ENCODE measurements at regions not wholly inside any gene's neighbourhood (a gene's known extent, or its start where the extent isn't known, plus 50 kb on each side); places are given as distances from the start of the nearest gene placed in this dataset.
"Not testable (repeated sequence)": the region's sequence is repeated elsewhere in the genome, so short reads cannot be mapped to it uniquely, and the experiment has no call there.

DNA sequence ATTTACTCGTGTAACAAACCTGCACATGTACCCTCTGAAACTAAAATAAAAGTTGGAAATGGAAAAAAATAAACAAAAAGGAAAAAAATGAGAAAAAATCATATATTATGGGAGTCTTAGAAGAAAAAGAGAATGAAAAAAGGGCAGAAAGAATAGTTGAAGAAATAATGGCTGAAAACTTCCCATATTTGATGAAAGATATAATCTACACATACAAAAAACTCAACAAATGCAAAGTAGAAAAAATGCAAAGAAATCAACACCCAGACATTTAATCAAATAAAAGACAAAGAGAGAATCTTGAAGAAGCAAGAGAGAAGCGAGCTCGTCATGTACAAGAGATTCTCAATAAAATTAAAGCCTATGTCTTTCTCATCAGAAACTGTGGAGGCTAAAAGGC, 73.8 kb downstream of the SLC25A46 start:
- DNase-seq (ENCODE audit: low spot score): no peak

DNA sequence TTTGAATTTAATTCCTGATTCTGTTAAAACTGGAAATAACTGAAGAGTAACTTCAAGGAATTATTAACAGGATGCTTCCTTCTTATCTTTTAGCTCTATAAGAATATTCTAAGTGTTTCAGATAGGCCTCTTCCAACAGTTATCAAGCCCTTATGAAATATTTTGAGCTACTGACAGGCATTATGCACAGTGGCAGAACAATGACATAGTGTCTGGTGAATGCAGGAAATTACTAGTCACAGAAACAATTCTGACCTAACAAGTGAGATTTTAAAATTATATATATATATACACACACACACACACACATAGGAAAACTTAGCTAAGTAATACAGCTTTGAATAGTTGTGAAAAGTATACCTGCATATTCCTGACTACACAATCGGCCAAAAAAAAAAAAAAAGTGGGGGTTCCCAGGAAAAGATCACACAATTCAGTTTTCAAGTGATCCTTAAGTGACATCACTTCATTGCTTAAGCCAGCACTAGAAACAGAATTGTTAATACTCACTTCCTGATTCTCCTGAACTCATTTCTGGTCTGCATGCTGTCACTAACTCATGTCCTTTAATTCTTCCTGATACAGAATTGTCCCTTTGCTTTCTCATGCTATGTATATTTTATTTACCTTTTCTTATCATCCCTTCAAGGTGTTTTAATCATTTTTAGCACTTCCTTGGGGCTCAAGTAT, 77.3 kb downstream of the SLC25A46 start:
- no peak for DNase-seq (ENCODE audit: low spot score)

DNA sequence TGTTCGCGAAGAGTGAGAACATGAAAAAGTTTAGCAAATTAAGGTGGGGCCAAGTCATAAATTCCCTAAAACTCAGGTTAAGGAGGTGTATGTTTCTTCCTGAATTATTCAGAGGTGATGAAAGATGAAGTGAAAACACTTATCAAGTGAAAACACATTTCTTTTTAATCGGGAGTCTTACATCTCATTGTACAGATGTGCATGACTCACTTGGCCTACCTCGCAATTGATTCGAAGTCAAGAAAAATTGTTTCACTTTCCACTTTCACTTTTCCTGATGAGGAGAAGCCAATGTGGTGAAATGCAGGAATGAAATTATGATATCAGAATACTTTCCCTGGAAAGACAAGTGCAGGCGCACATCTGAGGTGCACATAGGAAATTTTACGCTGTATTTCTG, 78.7 kb downstream of the SLC25A46 start:
- DNase-seq (ENCODE audit: low spot score): no peak

DNA sequence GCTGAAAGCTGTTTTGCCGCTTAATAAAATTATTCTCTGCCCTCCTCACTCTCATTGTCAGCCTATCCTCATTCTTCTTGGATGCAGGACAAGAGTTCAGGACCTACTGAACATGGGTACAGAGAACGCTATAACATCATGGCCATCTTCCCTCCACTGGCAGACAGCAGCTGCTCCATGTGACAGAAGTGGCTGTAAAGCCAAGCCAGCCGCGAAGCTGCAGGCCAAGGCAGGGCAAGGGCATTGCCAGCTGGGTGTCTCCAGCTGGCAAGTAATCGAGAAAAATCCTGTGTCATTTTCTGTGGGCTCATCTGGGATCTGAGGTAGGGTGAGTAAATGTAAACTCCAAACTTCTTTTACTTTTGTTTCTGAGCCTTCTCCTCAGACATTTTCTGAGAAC, 84.8 kb downstream of the SLC25A46 start:
- DNase-seq (ENCODE audit: low spot score): no peak

DNA sequence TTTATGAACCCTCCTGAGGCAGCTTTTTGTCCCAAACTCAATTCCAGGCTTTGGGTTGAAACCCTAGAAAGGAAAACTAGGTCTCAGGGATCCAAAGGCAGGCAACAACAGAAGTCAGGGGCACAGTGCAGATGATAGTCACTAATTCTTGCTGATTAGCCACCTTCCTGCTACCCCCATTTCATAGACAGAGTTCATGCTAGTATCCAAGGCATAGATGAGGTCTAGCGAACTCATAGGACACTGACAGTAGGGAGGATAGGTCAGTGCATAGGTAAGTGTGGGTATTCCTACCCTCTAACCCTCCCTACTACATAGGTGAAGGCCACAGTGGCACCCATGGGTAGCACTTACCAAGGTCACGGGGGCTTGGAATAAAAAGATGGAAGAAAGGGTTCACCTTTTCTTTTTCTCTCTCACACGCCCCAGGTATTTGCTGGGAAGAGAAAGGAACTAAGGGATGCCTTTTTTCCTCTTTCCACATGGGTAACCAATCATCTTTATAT, 86.2 kb downstream of the SLC25A46 start:
- no peak for DNase-seq (ENCODE audit: low spot score)

DNA sequence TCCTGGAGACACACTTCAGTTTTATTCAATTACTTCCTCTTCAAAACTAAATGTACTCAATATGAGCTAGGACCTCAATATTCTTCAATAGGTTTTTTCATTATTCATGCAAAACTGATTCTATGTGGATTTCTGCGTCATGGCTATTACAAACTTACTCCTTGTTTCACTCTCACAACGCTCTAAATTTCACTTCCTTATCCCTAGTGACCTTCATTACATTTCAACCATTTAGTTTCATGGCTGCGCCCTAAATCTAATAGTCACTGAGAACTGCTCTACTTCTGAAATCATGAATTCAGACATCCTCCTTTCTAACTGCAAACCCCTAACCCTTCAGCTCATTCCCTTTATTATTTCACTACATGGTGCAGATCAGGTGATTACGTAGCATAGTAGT, 93.9 kb downstream of the SLC25A46 start:
- no peak for DNase-seq (ENCODE audit: low spot score)

DNA sequence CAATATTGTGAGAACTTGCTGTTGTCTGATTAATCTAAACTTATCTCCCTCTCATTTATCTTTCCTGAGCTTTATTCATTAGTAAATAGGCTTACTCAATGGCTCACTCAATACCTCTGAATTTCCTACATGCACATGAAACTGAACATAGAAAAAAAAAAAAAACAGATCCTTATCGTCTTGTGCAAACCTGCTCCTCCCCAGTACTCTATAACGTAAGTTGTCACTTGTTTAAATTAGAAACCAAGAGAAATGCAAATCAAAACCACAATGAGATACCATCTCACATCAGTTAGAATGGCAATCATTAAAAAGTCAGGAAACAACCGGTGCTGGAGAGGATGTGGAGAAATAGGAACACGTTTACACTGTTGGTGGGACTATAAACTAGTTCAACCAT, 96.1 kb downstream of the SLC25A46 start:
- not testable (repeated sequence) for DNase-seq (ENCODE audit: low spot score)

DNA sequence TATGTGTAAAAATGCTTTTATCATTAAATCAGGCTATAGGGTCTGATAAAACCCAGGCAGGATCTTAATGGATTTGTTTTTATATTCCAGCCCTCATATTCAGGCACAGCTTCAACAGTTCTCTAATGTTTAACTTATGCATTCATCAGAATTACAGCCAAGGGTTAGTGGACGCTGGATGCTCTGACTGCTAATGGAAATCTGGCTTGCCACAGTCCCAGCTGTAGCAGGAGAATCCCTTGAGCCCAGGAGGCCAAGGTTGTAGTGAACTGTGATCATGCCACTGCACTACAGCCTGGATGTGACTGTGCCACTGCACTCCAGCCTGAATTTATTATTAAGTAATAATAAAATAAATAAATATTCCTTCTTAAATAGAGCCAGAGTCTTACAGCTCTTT, 98.0 kb downstream of the SLC25A46 start:
- no peak for DNase-seq (ENCODE audit: low spot score)

GRCh38 chr5:110838357-110838756, 99.5 kb downstream of the SLC25A46 start:
- DNase-seq (ENCODE audit: low spot score): not testable (repeated sequence)

GRCh38 chr5:110838961-110839360, 100.2 kb downstream of the SLC25A46 start:
- DNase-seq (ENCODE audit: low spot score): no peak

DNA sequence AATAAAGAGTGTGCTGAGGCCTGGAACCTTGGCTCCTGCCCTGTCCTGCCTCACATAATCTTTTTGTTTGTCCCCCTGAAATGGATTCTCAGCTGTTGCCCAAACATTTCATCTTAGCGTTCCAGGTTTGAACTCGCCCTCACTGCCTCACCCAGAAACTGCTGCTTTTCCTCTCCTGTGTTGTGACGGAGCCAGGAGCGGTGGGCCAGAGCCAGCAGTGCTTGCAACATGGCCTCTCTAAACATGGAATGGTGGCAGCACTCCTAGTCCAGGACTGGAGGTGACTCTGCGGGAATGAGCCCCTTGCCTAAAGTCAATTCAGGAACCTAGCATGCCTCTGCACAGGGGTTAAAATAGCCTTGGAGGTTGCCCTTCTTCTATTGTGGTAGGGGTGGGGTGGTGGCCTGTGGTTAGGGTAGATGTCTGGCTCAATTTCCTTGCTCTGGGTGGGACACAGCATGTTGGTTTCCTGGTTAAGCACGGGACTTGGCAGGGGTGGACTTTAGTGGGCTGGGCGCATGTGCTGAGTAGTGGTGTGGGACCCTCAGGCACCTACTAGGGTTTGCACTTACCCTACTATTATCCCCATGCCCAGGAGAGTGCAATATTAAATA, 101.6 kb downstream of the SLC25A46 start:
- DNase-seq (ENCODE audit: low spot score): no peak

DNA sequence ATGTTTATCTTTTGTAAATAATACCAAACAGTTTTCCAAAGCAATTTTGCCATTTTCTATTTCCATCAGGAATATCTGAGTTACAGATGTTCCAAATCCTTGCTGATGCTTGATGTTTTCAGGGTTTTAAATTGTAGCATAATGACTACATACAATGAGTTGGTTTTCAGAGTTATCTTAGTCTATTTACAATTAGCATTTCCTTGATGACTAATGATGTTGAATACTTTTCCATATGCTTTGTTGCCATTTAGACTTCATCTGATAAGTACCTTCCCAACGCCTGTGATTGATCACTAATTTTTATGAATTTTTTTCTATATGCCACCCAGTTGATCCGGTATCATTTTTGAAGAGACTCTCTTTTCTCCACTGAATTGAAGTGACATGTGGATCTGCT, 102.3 kb downstream of the SLC25A46 start:
- DNase-seq (ENCODE audit: low spot score): no peak

DNA sequence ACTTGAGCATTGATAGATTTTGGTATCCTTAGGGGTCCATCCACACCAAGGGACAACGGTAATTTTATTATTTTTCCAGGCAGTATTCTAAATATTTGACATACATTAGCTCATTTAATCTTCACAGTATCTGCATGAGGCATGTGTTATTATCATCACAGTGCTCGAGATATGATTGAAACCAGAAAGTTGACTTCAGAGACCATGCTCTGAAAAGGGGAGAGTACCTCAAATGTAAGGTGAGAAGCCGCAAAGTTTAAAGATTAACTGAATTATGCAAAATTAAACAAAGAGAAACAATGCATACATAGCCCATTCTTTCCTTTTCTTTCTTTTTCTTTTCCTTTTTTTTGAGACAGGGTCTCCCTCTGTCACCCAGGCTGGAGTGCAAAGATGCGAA, 104.1 kb downstream of the SLC25A46 start:
- no peak for DNase-seq (ENCODE audit: low spot score)

- DNase-seq (ENCODE audit: low spot score): no peak
Observed at GRCh38 chr5:110844251-110844650, 105.4 kb downstream of the SLC25A46 start.

DNA sequence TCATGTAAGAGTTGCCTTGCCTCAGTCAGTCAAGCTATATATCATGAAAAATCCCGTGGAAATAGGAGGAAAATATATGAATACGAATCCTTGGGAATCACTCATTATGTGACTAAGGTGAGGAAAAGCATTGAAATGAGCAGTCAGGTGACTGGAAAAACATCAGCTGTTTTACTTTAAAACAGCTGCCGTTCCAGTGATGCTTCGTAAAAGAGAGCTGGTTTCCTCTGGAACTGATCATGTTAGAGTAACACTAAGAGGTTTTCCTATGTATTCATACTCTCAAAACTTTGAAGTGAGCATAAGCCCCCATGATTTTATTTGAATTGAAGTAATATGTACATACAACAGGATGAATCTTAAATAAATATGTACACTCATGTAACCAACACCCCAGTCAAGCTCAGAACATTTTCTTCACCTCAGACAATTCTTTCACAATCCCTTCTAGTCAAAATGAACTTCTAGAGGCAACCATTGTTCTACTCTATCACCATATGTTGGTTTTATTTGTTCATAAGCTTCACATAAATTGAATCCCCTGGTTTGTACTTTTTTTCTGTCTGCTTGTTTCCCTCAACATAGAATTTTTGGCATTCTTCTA, 107.7 kb downstream of the SLC25A46 start:
- no peak for DNase-seq (ENCODE audit: low spot score)

- no peak for DNase-seq (ENCODE audit: low spot score)
Observed at GRCh38 chr5:110851357-110851756, 112.5 kb downstream of the SLC25A46 start.

DNA sequence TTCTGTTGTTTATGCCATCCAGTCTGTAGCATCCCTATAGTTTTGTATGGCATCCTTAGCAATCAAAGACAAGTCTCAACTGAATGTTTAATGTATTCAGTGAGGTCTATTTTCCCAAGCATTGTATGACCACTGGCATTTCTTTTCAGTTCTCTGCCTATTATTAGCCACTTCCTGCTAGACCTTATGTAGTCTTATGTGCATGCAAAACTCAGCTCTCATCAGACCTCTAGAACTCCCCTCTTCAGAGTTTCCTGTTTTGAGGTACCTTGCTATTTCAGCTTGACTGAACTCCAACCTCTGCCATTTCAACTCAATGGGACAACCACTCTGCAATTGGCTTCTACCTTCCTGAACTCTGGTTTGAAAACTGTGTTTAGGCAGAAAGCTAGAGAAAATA, 113.2 kb downstream of the SLC25A46 start:
- no peak for DNase-seq (ENCODE audit: low spot score)

DNA sequence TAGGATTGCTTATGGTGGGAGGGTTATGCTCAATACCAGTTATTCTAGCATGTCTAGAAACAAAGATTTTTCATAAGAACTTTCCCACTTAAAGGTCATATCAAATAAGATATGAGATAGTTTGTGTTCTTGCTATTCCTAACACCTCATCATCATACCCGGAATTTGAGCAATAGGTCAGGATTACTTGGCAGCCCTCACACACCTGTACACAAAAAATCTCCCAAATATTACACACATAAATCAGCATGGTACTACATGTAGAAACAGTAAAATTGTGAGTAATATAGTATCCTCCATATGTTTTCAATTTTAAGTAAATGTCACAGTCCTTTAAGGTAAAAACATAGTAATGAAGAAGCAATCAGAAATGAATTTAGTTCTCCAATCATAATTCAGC, 113.7 kb downstream of the SLC25A46 start:
- DNase-seq (ENCODE audit: low spot score): no peak

GRCh38 chr5:110853267-110853666, 114.5 kb downstream of the SLC25A46 start:
- no peak for DNase-seq (ENCODE audit: low spot score)

DNA sequence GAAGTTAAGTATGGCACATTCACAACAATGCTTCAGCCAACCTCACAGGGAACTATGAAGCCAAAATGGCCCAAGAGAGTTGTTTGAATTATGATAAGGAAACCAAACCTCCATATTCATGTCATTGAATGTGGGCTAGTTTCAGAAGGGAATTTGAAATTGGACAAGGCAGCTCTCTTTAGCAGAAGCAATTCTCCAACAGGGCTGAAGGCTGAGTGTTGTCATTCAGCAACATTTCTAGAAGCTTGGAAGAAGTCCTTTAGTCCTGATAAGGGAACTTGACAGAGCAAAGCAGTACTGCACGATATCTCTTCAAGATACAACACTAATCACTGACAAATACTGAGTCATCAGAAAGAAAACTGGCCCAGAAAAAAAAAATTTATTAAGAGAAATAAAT, 115.4 kb downstream of the SLC25A46 start:
- DNase-seq (ENCODE audit: low spot score): no peak

- no peak for DNase-seq (ENCODE audit: low spot score)
Observed at GRCh38 chr5:110855961-110856360, 117.2 kb downstream of the SLC25A46 start.

DNA sequence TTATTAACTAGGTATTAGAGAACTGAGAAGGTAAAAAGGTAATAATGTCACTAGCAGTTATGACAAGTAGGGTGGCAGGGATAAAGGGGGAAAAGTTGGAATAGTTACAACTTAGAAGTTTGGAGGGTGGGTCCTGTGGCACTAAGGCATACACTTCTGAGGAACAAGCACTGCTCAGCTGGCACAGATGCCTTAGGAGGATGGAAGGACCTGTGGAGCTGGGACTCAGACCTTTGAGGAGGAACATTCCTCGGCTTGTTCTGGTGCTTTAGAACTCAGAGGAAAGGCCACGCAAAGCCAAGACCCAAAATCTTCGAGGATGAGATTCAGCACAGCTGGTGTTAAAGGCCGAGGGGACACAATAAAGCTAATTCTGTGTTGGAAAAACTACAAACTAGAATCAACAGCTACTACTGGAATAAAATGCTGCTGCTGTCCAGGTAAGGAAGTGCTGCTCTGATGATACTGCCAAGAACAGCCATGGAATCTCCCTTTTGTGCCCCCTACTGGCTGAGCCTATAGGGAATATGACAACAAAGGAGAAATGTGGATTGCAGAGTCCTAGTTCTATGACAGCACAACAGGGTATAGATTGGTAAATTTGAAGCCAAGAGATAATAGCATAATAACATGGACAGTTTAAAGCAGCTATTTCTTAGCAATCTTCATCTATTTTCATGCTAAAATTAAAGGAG, 126.7 kb downstream of the SLC25A46 start:
- DNase-seq (ENCODE audit: low spot score): no peak

DNA sequence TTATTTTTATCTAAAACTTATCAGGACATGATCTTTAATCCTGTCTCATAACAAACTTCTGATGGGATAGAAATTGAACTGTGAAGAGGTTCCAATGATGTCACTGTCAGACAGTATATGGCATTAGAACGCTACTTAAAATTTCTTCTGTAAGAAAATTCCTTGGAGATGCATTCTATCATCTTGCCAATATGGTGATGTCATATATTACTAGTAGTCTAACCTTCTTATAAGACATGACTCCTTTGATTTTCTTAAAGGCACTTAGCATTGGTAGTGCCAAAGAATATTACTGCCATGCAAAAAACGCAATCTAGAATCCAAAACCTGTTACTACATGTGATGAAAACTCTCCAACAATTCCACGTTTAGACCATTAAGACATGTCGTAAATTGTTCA, 131.1 kb downstream of the SLC25A46 start:
- DNase-seq (ENCODE audit: low spot score): no peak

All from activated CD4-positive, alpha-beta T cell treated with anti-CD3 and anti-CD28 coated beads, Interleukin-2, Interleukin-4, amounts not matched to agents 100 ng/mL and 50 ng/mL, durations not matched to agents 16 hours and 8 hours (primary cell).